Myocyte (in vitro differentiated cells): ENCODE measurements at regions not wholly inside any gene's neighbourhood (a gene's known extent, or its start where the extent isn't known, plus 50 kb on each side); places are given as distances from the start of the nearest gene placed in this dataset.
"Not testable (repeated sequence)": the region's sequence is repeated elsewhere in the genome, so short reads cannot be mapped to it uniquely, and the experiment has no call there.

ENCODE experiments used
- DNase-seq: peaks from one replicate; pipeline ENCODE4 v3.0.0-alpha.2; 2012; ENCODE audit warnings: low read depth

- DNase-seq = peak; percentile 50
Observed at GRCh38 chr5:97478483-97478882, 295.4 kb upstream of the RIOK2 start.

GRCh38 chr5:97480313-97480712 lies 297.3 kb upstream of the RIOK2 start:
- DNase-seq = no peak

- no peak for DNase-seq
Observed at GRCh38 chr5:97488126-97488668, 305.1 kb upstream of the RIOK2 start.

GRCh38 chr5:97489010-97489840 lies 306.2 kb upstream of the RIOK2 start:
- DNase-seq = no peak

- no peak for DNase-seq
Observed at GRCh38 chr5:97494465-97494864, 311.4 kb upstream of the RIOK2 start.

GRCh38 chr5:97495301-97495700 lies 312.3 kb upstream of the RIOK2 start:
- no peak for DNase-seq

GRCh38 chr5:97496037-97496436 lies 313.0 kb upstream of the RIOK2 start:
- DNase-seq = no peak

- DNase-seq = no peak
Observed at GRCh38 chr5:97498657-97499056, 315.6 kb upstream of the RIOK2 start.

- peak; percentile 36 for DNase-seq
Observed at GRCh38 chr5:97499605-97500004, 316.6 kb upstream of the RIOK2 start.

- DNase-seq = no peak
Observed at GRCh38 chr5:97501286-97501964, 318.4 kb upstream of the RIOK2 start.

- no peak for DNase-seq
Observed at GRCh38 chr5:97501965-97502305, 318.9 kb upstream of the RIOK2 start.

GRCh38 chr5:97508864-97509263 lies 325.8 kb upstream of the RIOK2 start:
- DNase-seq = no peak

- DNase-seq = not testable (repeated sequence)
Observed at GRCh38 chr5:97519565-97519964, 336.5 kb upstream of the RIOK2 start.

GRCh38 chr5:97523336-97523735 lies 340.3 kb upstream of the RIOK2 start:
- not testable (repeated sequence) for DNase-seq

- DNase-seq = no peak
Observed at GRCh38 chr5:97525780-97526179, 342.7 kb upstream of the RIOK2 start.

- peak; percentile 91 for DNase-seq
Observed at GRCh38 chr5:97528941-97529340, 345.9 kb upstream of the RIOK2 start.

- DNase-seq = peak; percentile 41
Observed at GRCh38 chr5:97529354-97529985, 346.4 kb upstream of the RIOK2 start.

- DNase-seq = no peak
Observed at GRCh38 chr5:97531549-97531948, 348.5 kb upstream of the RIOK2 start.

- DNase-seq = peak; percentile 82
Observed at GRCh38 chr5:97534166-97534565, 351.1 kb upstream of the RIOK2 start.

- no peak for DNase-seq
Observed at GRCh38 chr5:97536683-97537082, 353.6 kb upstream of the RIOK2 start.

- no peak for DNase-seq
Observed at GRCh38 chr5:97538912-97539311, 355.9 kb upstream of the RIOK2 start.

- DNase-seq = no peak
Observed at GRCh38 chr5:97541864-97542263, 358.8 kb upstream of the RIOK2 start.
